Common myeloid progenitor, CD34-positive (primary cell): ENCODE measurements at regions not wholly inside any gene's neighbourhood (a gene's known extent, or its start where the extent isn't known, plus 50 kb on each side); places are given as distances from the start of the nearest gene placed in this dataset.
"Not testable (repeated sequence)": the region's sequence is repeated elsewhere in the genome, so short reads cannot be mapped to it uniquely, and the experiment has no call there.

Experiments
- CTCF ChIA-PET: fragments of 350-600 bp; sonication (Branson Sonifier 250); formaldehyde crosslinking; loops from one replicate; lab custom pipeline; 2021; ENCODE audit warnings: antibody characterized with exemption; lab: Charles Lee
- POLR2A ChIA-PET: fragments of 350-600 bp; sonication (Branson Sonifier 250); formaldehyde crosslinking; loops from one replicate; lab custom pipeline; 2021; ENCODE audit warnings: antibody characterized with exemption; lab: Charles Lee
- DNase-seq, 3 donors: peaks; one replicate each; pipeline versions ENCODE4 v3.0.0 to v3.0.0-alpha.2; 2013
- H3K27ac ChIP-seq, 2 experiments: 1 replicate in 1 of 2; 2 replicates in 1 of 2; pipeline ENCODE4 v1.7.0; 2013; ENCODE audit warnings: inconsistent platforms in 2 of 2, low read length in 2 of 2, mild to moderate bottlenecking in 2 of 2, low read depth in 1 of 2, moderate library complexity in 1 of 2; ENCODE audit not compliant: severe bottlenecking in 2 of 2, insufficient read depth in 1 of 2, poor library complexity in 1 of 2
- H3K27me3 ChIP-seq, 5 experiments: replicated peaks in 2 of 5; 1 replicate in 3 of 5; 2 replicates in 2 of 5; pipeline versions ENCODE4 v1.6.1 to v1.7.0; 2013; ENCODE audit warnings: low read length in 4 of 5, mild to moderate bottlenecking in 2 of 5, moderate library complexity in 2 of 5, inconsistent platforms in 1 of 5; ENCODE audit not compliant: insufficient read depth in 5 of 5, control insufficient read depth in 4 of 5
- H3K36me3 ChIP-seq, 4 experiments: 1 replicate in 2 of 4; 2 replicates in 2 of 4; pipeline versions ENCODE4 v1.6.1 to v1.7.0; 2013; ENCODE audit warnings: low read length in 3 of 4, control low read depth in 1 of 4, mild to moderate bottlenecking in 1 of 4; ENCODE audit not compliant: control insufficient read depth in 4 of 4, insufficient read depth in 4 of 4
- H3K4me1 ChIP-seq, 4 experiments: 1 replicate in 3 of 4; 2 replicates in 1 of 4; pipeline versions ENCODE4 v1.6.1 to v1.7.1; 2013; ENCODE audit warnings: low read length in 3 of 4, mild to moderate bottlenecking in 3 of 4, control low read depth in 1 of 4, inconsistent platforms in 1 of 4, moderate library complexity in 1 of 4; ENCODE audit not compliant: control insufficient read depth in 4 of 4, insufficient read depth in 4 of 4; ENCODE audit errors: control extremely low read depth in 1 of 4
- H3K4me3 ChIP-seq, 7 experiments: 1 replicate in 4 of 7; 2 replicates in 3 of 7; pipeline versions ENCODE4 v1.5.1 to v1.7.0; 2013; ENCODE audit warnings: mild to moderate bottlenecking in 7 of 7, low read length in 6 of 7, moderate library complexity in 6 of 7, inconsistent platforms in 2 of 7, low read depth in 2 of 7, control low read depth in 1 of 7; ENCODE audit not compliant: insufficient read depth in 4 of 7, control insufficient read depth in 1 of 7; ENCODE audit errors: extremely low read depth in 1 of 7
- H3K9me3 ChIP-seq, 5 experiments: 1 replicate in 4 of 5; 2 replicates in 1 of 5; pipeline versions ENCODE4 v1.6.1 to v1.7.1; 2013; ENCODE audit warnings: low read length in 4 of 5, mild to moderate bottlenecking in 2 of 5, inconsistent platforms in 1 of 5, low read depth in 1 of 5, moderate library complexity in 1 of 5; ENCODE audit not compliant: control insufficient read depth in 4 of 5, insufficient read depth in 2 of 5; ENCODE audit errors: control extremely low read depth in 1 of 5
- WGBS: methylation state at CpG from one replicate; pipeline ENCODE4 v1.1.5; 2013; ENCODE audit not compliant: insufficient coverage; 5-methylcytosine and 5-hydroxymethylcytosine counted together

GRCh38 chr6:169096388-169096787 is 157.3 kb downstream of the THBS2 start:
- Histone ChIP-seq H3K4me1 (no peaks in the 10 kb centered on the region), H3K4me3 (no peak overlapping the region), H3K9me3 (peaks cover 0 to 5% (median 1%) of the 10 kb centered on the region in 5 experiments), H3K36me3 (no peaks in the 10 kb centered on the region), H3K27me3 (peaks cover 0 to 2% (median 0%) of the 10 kb centered on the region in 5 experiments), H3K27ac (no peak overlapping the region)
- no peak for DNase-seq
- WGBS = 93% methylated on average over 4 of the region's 5 CpGs
- ChIA-PET CTCF (no interaction called here), POLR2A (no interaction called here)

GRCh38 chr6:169095153-169095552 is 158.5 kb downstream of the THBS2 start:
- Histone ChIP-seq H3K36me3 (no peaks in the 10 kb centered on the region), H3K27me3 (peaks cover 0 to 2% (median 0%) of the 10 kb centered on the region in 5 experiments), H3K9me3 (peaks cover 0 to 14% (median 7%) of the 10 kb centered on the region in 5 experiments), H3K4me3 (no peak overlapping the region), H3K4me1 (no peaks in the 10 kb centered on the region), H3K27ac (no peak overlapping the region)
- POLR2A ChIA-PET = no interaction called here
- WGBS = 91% methylated on average over 9 of the region's 12 CpGs
- no peak for DNase-seq
- CTCF ChIA-PET = no interaction called here

DNA sequence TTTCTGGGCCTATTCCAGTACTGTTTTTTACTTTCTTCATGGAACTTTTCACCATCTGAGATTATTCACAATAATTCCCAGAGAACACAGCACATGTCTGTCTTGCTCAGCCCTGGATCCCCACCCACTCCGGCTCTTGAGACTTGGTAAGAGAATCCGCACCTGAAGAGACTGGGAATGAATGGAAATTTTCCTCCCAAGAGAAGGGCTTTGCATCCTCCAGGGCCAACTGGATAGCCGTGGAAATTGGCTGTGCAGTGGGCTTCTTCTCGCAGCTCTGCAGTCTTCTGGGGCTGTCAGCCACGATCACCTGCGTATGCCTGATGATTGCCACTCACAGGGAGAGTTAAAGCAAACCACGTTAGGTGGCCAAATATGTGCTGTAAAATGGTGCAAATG is 159.1 kb downstream of the THBS2 start:
- Histone ChIP-seq H3K36me3 (no peaks in the 10 kb centered on the region), H3K4me3 (no peak overlapping the region), H3K27ac (no peak overlapping the region), H3K4me1 (no peaks in the 10 kb centered on the region), H3K9me3 (peaks cover 0 to 14% (median 7%) of the 10 kb centered on the region in 5 experiments), H3K27me3 (peaks cover 0 to 2% (median 0%) of the 10 kb centered on the region in 5 experiments)
- CTCF ChIA-PET = no interaction called here
- 100% methylated on average over 5 of the region's 7 CpGs for WGBS
- DNase-seq = no peak
- POLR2A ChIA-PET = no interaction called here

GRCh38 chr6:169093770-169094551 is 159.7 kb downstream of the THBS2 start:
- Histone ChIP-seq H3K36me3 (no peaks in the 10 kb centered on the region), H3K4me1 (no peaks in the 10 kb centered on the region), H3K9me3 (peaks cover 0 to 14% (median 7%) of the 10 kb centered on the region in 5 experiments), H3K4me3 (no peak overlapping the region), H3K27me3 (peaks cover 0 to 2% (median 0%) of the 10 kb centered on the region in 5 experiments), H3K27ac (no peak overlapping the region)
- DNase-seq = no peak
- POLR2A ChIA-PET = no interaction called here
- CTCF ChIA-PET = no interaction called here
- WGBS = 89% methylated on average over 11 of the region's 16 CpGs

GRCh38 chr6:169093066-169093723 is 160.5 kb downstream of the THBS2 start:
- Histone ChIP-seq H3K9me3 (peaks cover 0 to 14% (median 8%) of the 10 kb centered on the region in 5 experiments), H3K4me3 (no peak overlapping the region), H3K4me1 (no peaks in the 10 kb centered on the region), H3K27ac (no peak overlapping the region), H3K36me3 (no peaks in the 10 kb centered on the region), H3K27me3 (peaks cover 0 to 2% (median 0%) of the 10 kb centered on the region in 5 experiments)
- ChIA-PET CTCF (no interaction called here), POLR2A (no interaction called here)
- 89% methylated on average over 7 of the region's 11 CpGs for WGBS
- DNase-seq = no peak

DNA sequence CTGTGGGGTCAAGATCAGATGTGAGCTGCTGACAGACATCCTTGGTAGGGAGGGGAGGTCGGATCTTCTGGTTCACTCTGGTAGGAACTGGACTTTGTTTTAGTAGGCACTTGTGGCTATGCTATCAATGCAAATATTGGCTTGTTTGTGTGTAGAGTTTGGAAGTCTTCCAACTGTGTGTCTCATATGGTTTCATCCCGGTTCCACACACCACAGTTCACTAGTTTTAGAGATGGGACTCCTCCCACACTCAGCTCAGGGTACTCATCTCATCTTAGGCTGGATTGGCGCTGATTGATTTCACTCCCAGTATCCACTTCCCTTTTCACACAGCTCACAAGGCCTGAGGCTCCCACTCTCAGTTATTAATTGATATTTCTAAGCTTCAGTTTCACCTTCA is 161.3 kb downstream of the THBS2 start:
- Histone ChIP-seq H3K4me1 (no peaks in the 10 kb centered on the region), H3K27me3 (no peaks in the 10 kb centered on the region), H3K27ac (no peak overlapping the region), H3K9me3 (peaks cover 0 to 14% (median 8%) of the 10 kb centered on the region in 5 experiments), H3K36me3 (no peaks in the 10 kb centered on the region), H3K4me3 (no peak overlapping the region)
- 100% methylated on average over 1 of the region's 3 CpGs for WGBS
- no peak for DNase-seq
- ChIA-PET POLR2A (no interaction called here), CTCF (no interaction called here)

- CTCF ChIA-PET, DNase-seq, H3K4me1 ChIP-seq, POLR2A ChIA-PET, H3K27ac ChIP-seq, H3K27me3 ChIP-seq, H3K4me3 ChIP-seq, H3K36me3 ChIP-seq: not testable (repeated sequence)
- H3K9me3 ChIP-seq = peaks cover 0 to 14% (median 8%) of the 10 kb centered on the region in 5 experiments
- 73% methylated on average over 1 of the region's 2 CpGs for WGBS
These were observed 163.0 kb downstream of the THBS2 start for GRCh38 chr6:169090514-169091127.
